Ishikawa (cell line): ENCODE measurements at regions not wholly inside any gene's neighbourhood (a gene's known extent, or its start where the extent isn't known, plus 50 kb on each side); places are given as distances from the start of the nearest gene placed in this dataset.

Source experiments
- CEBPB ChIP-seq: IDR thresholded peaks from 2 replicates; pipeline ENCODE4 v1.6.1; 2012
- CREB1 ChIP-seq: IDR thresholded peaks from 2 replicates; pipeline ENCODE4 v1.6.1; 2012; ENCODE audit warnings: low read depth
- EGR1 ChIP-seq: IDR thresholded peaks from 2 replicates; pipeline ENCODE4 v1.6.1; 2012
- EP300 ChIP-seq: IDR thresholded peaks from 2 replicates; pipeline ENCODE4 v1.6.1; 2012; ENCODE audit warnings: borderline replicate concordance
- FOXM1 ChIP-seq: IDR thresholded peaks from 2 replicates; pipeline ENCODE4 v1.6.1; 2012; ENCODE audit warnings: low read depth, borderline replicate concordance
- NFIC ChIP-seq: IDR thresholded peaks from 2 replicates; pipeline ENCODE4 v1.6.1; 2012
- RAD21 ChIP-seq: IDR thresholded peaks from 2 replicates; pipeline ENCODE4 v1.6.1; 2012; ENCODE audit warnings: low read depth
- TAF1 ChIP-seq: IDR thresholded peaks from 2 replicates; pipeline ENCODE4 v1.6.1; 2012; ENCODE audit warnings: low read depth, mild to moderate bottlenecking
- TCF12 ChIP-seq: IDR thresholded peaks from 2 replicates; pipeline ENCODE4 v1.6.1; 2012; ENCODE audit warnings: low read depth
- TEAD4 ChIP-seq: IDR thresholded peaks from 2 replicates; pipeline ENCODE4 v1.6.1; 2012
- YY1 ChIP-seq: IDR thresholded peaks from 2 replicates; pipeline ENCODE4 v1.6.1; 2012; ENCODE audit warnings: low read depth
- ZBTB7A ChIP-seq: IDR thresholded peaks from 2 replicates; pipeline ENCODE4 v1.6.1; 2012; ENCODE audit warnings: low read depth
- TF ChIP-seq, protein P1 (sequence below): IDR thresholded peaks from 2 replicates; pipeline ENCODE4 v1.6.1; 2012
- TF ChIP-seq, protein P2 (sequence below): IDR thresholded peaks from 2 replicates; pipeline ENCODE4 v1.6.1; 2012
- TF ChIP-seq, protein P3 (sequence below): IDR thresholded peaks from 2 replicates; pipeline ENCODE4 v1.6.1; 2012; ENCODE audit warnings: low read depth, mild to moderate bottlenecking

DNA sequence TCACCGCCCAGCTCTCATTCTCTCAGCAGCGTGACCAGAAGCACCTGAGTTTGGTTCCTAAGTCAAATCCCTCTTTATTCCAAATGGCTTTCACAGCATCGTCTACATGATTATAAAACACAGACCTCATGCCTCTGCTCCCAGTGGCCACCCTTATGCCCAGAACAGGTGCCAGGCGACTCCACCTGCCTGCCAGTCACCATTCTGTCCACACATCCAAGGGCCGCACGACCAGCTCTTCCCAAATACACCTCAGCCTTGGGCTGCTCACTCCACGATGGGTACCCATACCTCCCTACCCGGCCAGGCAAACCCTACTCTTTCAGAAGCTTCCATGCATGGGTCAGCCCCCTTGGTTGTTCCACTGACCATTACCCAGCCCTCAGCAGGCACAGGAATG is 851.6 kb upstream of the SALL3 start:
- TF ChIP-seq, protein P1, sequence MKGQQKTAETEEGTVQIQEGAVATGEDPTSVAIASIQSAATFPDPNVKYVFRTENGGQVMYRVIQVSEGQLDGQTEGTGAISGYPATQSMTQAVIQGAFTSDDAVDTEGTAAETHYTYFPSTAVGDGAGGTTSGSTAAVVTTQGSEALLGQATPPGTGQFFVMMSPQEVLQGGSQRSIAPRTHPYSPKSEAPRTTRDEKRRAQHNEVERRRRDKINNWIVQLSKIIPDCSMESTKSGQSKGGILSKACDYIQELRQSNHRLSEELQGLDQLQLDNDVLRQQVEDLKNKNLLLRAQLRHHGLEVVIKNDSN = no peak
- TF ChIP-seq TCF12 (no peak), TAF1 (no peak), CEBPB (no peak), EP300 (no peak), CREB1 (no peak), TEAD4 (no peak), FOXM1 (no peak), EGR1 (no peak), ZBTB7A (no peak)
- TF ChIP-seq, protein P2, sequence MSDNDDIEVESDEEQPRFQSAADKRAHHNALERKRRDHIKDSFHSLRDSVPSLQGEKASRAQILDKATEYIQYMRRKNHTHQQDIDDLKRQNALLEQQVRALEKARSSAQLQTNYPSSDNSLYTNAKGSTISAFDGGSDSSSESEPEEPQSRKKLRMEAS = no peak

DNA sequence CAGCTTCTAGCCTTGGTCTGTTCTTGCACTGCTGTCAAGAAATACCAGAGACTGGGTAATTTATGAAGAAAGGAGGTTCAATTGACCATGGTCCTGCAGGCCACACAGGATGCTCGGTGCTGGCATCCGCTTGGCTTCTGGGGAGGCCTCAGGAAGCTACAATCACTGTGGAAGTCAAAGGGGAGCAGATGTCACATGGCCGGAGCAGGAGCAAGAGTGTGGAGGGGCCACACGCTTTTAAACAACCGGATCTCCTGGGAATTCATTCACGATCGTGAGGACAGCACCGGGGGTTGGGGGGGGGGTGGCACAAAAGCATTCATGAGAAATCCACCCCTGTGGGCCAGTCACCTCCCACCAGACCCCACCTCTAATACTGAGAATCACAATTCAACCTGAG is 850.4 kb upstream of the SALL3 start:
- TF ChIP-seq FOXM1 (no peak), TAF1 (no peak), CEBPB (no peak), EGR1 (no peak), NFIC (no peak), TCF12 (no peak), EP300 (no peak), ZBTB7A (no peak), TEAD4 (no peak), YY1 (no peak), CREB1 (no peak)
- TF ChIP-seq, protein P1 = no peak
- TF ChIP-seq, protein P2 = no peak
- TF ChIP-seq, protein P3, sequence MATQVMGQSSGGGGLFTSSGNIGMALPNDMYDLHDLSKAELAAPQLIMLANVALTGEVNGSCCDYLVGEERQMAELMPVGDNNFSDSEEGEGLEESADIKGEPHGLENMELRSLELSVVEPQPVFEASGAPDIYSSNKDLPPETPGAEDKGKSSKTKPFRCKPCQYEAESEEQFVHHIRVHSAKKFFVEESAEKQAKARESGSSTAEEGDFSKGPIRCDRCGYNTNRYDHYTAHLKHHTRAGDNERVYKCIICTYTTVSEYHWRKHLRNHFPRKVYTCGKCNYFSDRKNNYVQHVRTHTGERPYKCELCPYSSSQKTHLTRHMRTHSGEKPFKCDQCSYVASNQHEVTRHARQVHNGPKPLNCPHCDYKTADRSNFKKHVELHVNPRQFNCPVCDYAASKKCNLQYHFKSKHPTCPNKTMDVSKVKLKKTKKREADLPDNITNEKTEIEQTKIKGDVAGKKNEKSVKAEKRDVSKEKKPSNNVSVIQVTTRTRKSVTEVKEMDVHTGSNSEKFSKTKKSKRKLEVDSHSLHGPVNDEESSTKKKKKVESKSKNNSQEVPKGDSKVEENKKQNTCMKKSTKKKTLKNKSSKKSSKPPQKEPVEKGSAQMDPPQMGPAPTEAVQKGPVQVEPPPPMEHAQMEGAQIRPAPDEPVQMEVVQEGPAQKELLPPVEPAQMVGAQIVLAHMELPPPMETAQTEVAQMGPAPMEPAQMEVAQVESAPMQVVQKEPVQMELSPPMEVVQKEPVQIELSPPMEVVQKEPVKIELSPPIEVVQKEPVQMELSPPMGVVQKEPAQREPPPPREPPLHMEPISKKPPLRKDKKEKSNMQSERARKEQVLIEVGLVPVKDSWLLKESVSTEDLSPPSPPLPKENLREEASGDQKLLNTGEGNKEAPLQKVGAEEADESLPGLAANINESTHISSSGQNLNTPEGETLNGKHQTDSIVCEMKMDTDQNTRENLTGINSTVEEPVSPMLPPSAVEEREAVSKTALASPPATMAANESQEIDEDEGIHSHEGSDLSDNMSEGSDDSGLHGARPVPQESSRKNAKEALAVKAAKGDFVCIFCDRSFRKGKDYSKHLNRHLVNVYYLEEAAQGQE = no peak

DNA sequence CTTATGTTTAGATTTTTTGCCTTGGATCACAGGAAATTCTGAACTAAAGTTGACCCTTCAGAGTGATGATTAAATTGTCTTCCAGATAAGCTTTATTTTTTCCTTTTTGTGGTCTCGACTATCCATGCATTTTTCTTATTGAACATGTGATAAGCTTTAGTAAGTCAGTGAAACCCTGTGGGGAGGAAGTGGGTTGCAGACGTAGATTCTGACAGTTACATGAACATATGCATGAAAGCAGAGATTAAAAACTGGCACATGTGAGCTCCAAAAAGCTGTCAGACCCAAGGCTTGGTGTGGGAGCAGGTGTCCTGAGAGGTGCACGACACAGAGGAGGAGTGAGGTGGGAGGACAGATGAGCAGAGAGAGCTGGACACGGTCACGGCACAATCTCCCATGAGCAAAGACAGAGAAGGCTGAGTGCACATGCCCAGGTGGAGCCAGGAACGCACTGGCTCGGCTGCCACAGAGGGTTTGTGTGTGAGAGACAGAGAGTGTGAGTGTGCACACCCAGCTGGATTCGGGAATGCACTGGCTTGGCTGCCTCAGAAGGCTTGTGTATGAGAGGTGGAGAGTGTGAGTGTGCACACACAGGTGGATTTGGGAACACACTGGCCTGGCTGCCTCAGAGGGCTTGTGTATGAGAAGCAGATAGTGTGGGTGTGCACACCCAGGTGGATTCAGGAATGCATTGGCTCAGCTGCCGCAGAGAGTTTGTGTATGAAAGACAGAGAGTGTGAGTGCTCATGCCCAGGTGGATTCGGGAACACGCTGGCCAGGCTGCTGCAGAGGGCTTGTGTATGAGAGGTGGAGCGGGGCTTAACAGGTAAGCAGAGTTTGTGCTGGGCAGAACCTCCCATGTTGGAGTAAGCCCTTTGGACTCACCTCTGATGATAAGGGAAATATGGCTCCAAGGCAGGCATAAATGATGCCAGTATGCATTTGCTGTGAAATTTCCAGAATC is 849.1 kb upstream of the SALL3 start:
- no peak for TF ChIP-seq EP300
- no peak for TF ChIP-seq FOXM1
- TF ChIP-seq TEAD4 = no peak
- no peak for TF ChIP-seq RAD21
- TF ChIP-seq CEBPB = no peak
- no peak for TF ChIP-seq CREB1
- TF ChIP-seq, protein P3 = no peak

DNA sequence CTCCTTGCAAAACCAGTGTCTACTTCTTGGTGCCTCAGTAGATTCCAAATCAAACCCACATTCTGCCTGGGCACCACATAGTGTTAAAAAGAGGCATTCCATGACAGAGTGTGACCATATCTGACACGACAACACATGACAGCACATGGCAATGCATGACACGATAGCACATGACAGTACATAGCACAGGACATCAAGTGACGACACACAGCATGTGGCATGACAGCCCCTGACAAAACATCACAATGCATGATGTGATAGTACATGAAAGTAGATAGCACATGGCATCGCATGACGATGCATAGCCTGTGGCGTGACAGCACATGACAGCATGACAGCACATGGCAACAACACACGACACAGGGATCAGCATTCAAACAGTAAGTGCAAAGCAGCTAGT is 845.9 kb upstream of the SALL3 start:
- TF ChIP-seq, protein P3 = no peak
- no peak for TF ChIP-seq CEBPB
- TF ChIP-seq YY1 = no peak
- TF ChIP-seq, protein P2 = no peak
- no peak for TF ChIP-seq FOXM1
- no peak for TF ChIP-seq EGR1
- TF ChIP-seq CREB1 = no peak
- no peak for TF ChIP-seq NFIC
- TF ChIP-seq EP300 = no peak
- TF ChIP-seq, protein P1 = no peak
- no peak for TF ChIP-seq TAF1
- no peak for TF ChIP-seq RAD21
